Nephron (organoid): ENCODE measurements at regions not wholly inside any gene's neighbourhood (a gene's known extent, or its start where the extent isn't known, plus 50 kb on each side); places are given as distances from the start of the nearest gene placed in this dataset.

Source experiments
- H3K27ac Mint-ChIP-seq, 3 experiments: 2 replicates each; pipeline ENCODE4 v1.8.0; 2020; ENCODE audit warnings: mixed read lengths in 3 of 3, mild to moderate bottlenecking in 2 of 3, moderate library complexity in 1 of 3
- H3K27me3 Mint-ChIP-seq: 2 replicates; pipeline ENCODE4 v1.8.0; 2021; ENCODE audit warnings: low read depth, mild to moderate bottlenecking, moderate library complexity, mixed read lengths
- H3K36me3 Mint-ChIP-seq: 2 replicates; pipeline ENCODE4 v1.8.0; 2020; ENCODE audit warnings: low read depth, mixed read lengths
- H3K4me1 Mint-ChIP-seq: 2 replicates; pipeline ENCODE4 v1.8.0; 2020; ENCODE audit warnings: mixed read lengths
- H3K4me3 Mint-ChIP-seq, 3 experiments: 2 replicates each; pipeline ENCODE4 v1.8.0; 2020; ENCODE audit warnings: mild to moderate bottlenecking in 3 of 3, mixed read lengths in 3 of 3, moderate library complexity in 2 of 3
- H3K9me3 Mint-ChIP-seq: 2 replicates; pipeline ENCODE4 v1.8.0; 2020; ENCODE audit warnings: mixed read lengths
- CTCF ChIP-seq, 3 experiments: fragments of 200-600 bp; sonication (generic); IDR thresholded peaks; one replicate each; pipeline ENCODE4 v1.5.0; 2021; ENCODE audit warnings: antibody characterized with exemption in 3 of 3; ENCODE audit not compliant: unreplicated experiment in 3 of 3

- no peaks in the 10 kb centered on the region for H3K27me3 Mint-ChIP-seq
- no peak overlapping the region for H3K4me3 Mint-ChIP-seq
- no peaks in the 10 kb centered on the region for H3K4me1 Mint-ChIP-seq
- TF ChIP-seq CTCF (IDR thresholded peaks at IDR 0.05; ENCODE audit: unreplicated experiment in 3 of 3), result no peak
- no peak overlapping the region for H3K27ac Mint-ChIP-seq
- H3K36me3 Mint-ChIP-seq, result no peaks in the 10 kb centered on the region
- peaks cover 2% of the 10 kb centered on the region for H3K9me3 Mint-ChIP-seq
Measured at GRCh38 chr1:172867216-172867818, 183.4 kb downstream of the TNFSF18 start.

- Mint-ChIP-seq H3K27ac (no peak overlapping the region), H3K36me3 (no peaks in the 10 kb centered on the region), H3K4me1 (no peaks in the 10 kb centered on the region), H3K9me3 (no peaks in the 10 kb centered on the region), H3K4me3 (no peak overlapping the region), H3K27me3 (no peaks in the 10 kb centered on the region)
- no peak for TF ChIP-seq CTCF (IDR thresholded peaks at IDR 0.05; ENCODE audit: unreplicated experiment in 3 of 3)
Measured at GRCh38 chr1:172870901-172871606, 179.7 kb downstream of the TNFSF18 start.

GRCh38 chr1:172874950-172875349 is 175.8 kb downstream of the TNFSF18 start:
- TF ChIP-seq CTCF (IDR thresholded peaks at IDR 0.05; ENCODE audit: unreplicated experiment in 3 of 3), result no peak
- no peaks in the 10 kb centered on the region for H3K36me3 Mint-ChIP-seq
- peaks cover 7% of the 10 kb centered on the region for H3K9me3 Mint-ChIP-seq
- no peaks in the 10 kb centered on the region for H3K4me1 Mint-ChIP-seq
- no peak overlapping the region for H3K27ac Mint-ChIP-seq
- H3K27me3 Mint-ChIP-seq, result no peaks in the 10 kb centered on the region
- no peak overlapping the region for H3K4me3 Mint-ChIP-seq

GRCh38 chr1:172875892-172876291 is 174.8 kb downstream of the TNFSF18 start:
- no peak for TF ChIP-seq CTCF (IDR thresholded peaks at IDR 0.05; ENCODE audit: unreplicated experiment in 3 of 3)
- Mint-ChIP-seq H3K36me3 (no peaks in the 10 kb centered on the region), H3K4me1 (no peaks in the 10 kb centered on the region), H3K4me3 (no peak overlapping the region), H3K9me3 (peaks cover 10% of the 10 kb centered on the region), H3K27ac (no peak overlapping the region), H3K27me3 (peaks cover 1% of the 10 kb centered on the region)

GRCh38 chr1:172882385-172882784 is 168.4 kb downstream of the TNFSF18 start:
- H3K27me3 Mint-ChIP-seq, result peaks cover 10% of the 10 kb centered on the region
- H3K9me3 Mint-ChIP-seq, result peaks cover 10% of the 10 kb centered on the region
- TF ChIP-seq CTCF (IDR thresholded peaks at IDR 0.05; ENCODE audit: unreplicated experiment in 3 of 3), result no peak
- H3K27ac Mint-ChIP-seq, result no peak overlapping the region
- H3K4me3 Mint-ChIP-seq, result no peak overlapping the region
- H3K36me3 Mint-ChIP-seq, result no peaks in the 10 kb centered on the region
- peaks cover 6% of the 10 kb centered on the region for H3K4me1 Mint-ChIP-seq
